GM19455 (cell line): ENCODE measurements at regions not wholly inside any gene's neighbourhood (a gene's known extent, or its start where the extent isn't known, plus 50 kb on each side); places are given as distances from the start of the nearest gene placed in this dataset.
"Not testable (repeated sequence)": the region's sequence is repeated elsewhere in the genome, so short reads cannot be mapped to it uniquely, and the experiment has no call there.

Experiments
- ATAC-seq: cut with Tn5 transposase; IDR thresholded peaks from one replicate; pipeline ENCODE4 v1.9.1; 2021; ENCODE audit not compliant: unreplicated experiment

- ATAC-seq: no peak
Observed at GRCh38 chr6:137968455-137968804, 101.4 kb downstream of the TNFAIP3 start.

- ATAC-seq: no peak
Observed at GRCh38 chr6:137968901-137969300, 101.8 kb downstream of the TNFAIP3 start.

GRCh38 chr6:137969874-137970273 lies 102.8 kb downstream of the TNFAIP3 start:
- ATAC-seq: no peak

GRCh38 chr6:137970368-137970767 lies 103.3 kb downstream of the TNFAIP3 start:
- no peak for ATAC-seq

GRCh38 chr6:137973201-137973600 lies 106.1 kb downstream of the TNFAIP3 start:
- no peak for ATAC-seq

GRCh38 chr6:137975188-137975940 lies 108.3 kb downstream of the TNFAIP3 start:
- ATAC-seq: no peak

GRCh38 chr6:137976430-137976829 lies 109.4 kb downstream of the TNFAIP3 start:
- ATAC-seq: no peak

GRCh38 chr6:137977206-137977605 lies 110.1 kb downstream of the TNFAIP3 start:
- ATAC-seq: no peak

GRCh38 chr6:137977814-137978213 lies 110.8 kb downstream of the TNFAIP3 start:
- no peak for ATAC-seq

GRCh38 chr6:137978252-137978896 lies 111.3 kb downstream of the TNFAIP3 start:
- ATAC-seq: no peak

- not testable (repeated sequence) for ATAC-seq
Observed at GRCh38 chr6:137979263-137979662, 112.2 kb downstream of the TNFAIP3 start.

- ATAC-seq: no peak
Observed at GRCh38 chr6:137980777-137981176, 113.7 kb downstream of the TNFAIP3 start.

- ATAC-seq: no peak
Observed at GRCh38 chr6:137981758-137982157, 114.7 kb downstream of the TNFAIP3 start.

GRCh38 chr6:137982418-137983189 lies 115.5 kb downstream of the TNFAIP3 start:
- no peak for ATAC-seq

GRCh38 chr6:137983269-137983668 lies 116.2 kb downstream of the TNFAIP3 start:
- ATAC-seq: no peak

GRCh38 chr6:137989664-137990063 lies 117.6 kb downstream of the PERP start:
- ATAC-seq: no peak

GRCh38 chr6:137995371-137995770 lies 111.8 kb downstream of the PERP start:
- ATAC-seq: no peak

GRCh38 chr6:137998461-137999019 lies 108.7 kb downstream of the PERP start:
- ATAC-seq: no peak

- ATAC-seq: no peak
Observed at GRCh38 chr6:137999815-138000214, 107.4 kb downstream of the PERP start.

- no peak for ATAC-seq
Observed at GRCh38 chr6:138000941-138001340, 106.3 kb downstream of the PERP start.

GRCh38 chr6:138001750-138002349 lies 105.4 kb downstream of the PERP start:
- no peak for ATAC-seq
